GM19328 (cell line): ENCODE measurements at regions not wholly inside any gene's neighbourhood (a gene's known extent, or its start where the extent isn't known, plus 50 kb on each side); places are given as distances from the start of the nearest gene placed in this dataset.

Experiments
- ATAC-seq: cut with Tn5 transposase; IDR thresholded peaks from one replicate; pipeline ENCODE4 v1.9.1; 2021; ENCODE audit warnings: mild to moderate bottlenecking, moderate library complexity; ENCODE audit not compliant: unreplicated experiment

DNA sequence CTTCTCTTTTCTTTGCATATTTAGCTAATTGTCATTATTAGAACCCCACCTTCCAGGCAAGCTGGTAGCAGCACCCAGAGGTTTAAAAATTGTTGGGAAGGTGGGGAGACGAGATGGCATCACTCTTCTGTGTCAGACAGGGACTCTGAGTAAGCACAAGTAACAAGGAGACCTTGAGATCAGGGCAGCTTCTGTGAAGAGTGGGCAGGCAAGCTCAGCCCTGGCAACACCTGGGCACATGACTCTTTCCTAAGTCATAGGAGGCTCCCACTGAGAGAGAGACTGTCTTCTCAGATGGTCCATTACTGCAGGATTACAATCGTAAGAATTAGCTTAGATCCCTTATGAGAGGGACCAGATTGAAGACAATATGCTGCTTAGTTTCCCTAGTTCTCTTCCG is 183.5 kb downstream of the BRINP2 start:
- no peak for ATAC-seq

DNA sequence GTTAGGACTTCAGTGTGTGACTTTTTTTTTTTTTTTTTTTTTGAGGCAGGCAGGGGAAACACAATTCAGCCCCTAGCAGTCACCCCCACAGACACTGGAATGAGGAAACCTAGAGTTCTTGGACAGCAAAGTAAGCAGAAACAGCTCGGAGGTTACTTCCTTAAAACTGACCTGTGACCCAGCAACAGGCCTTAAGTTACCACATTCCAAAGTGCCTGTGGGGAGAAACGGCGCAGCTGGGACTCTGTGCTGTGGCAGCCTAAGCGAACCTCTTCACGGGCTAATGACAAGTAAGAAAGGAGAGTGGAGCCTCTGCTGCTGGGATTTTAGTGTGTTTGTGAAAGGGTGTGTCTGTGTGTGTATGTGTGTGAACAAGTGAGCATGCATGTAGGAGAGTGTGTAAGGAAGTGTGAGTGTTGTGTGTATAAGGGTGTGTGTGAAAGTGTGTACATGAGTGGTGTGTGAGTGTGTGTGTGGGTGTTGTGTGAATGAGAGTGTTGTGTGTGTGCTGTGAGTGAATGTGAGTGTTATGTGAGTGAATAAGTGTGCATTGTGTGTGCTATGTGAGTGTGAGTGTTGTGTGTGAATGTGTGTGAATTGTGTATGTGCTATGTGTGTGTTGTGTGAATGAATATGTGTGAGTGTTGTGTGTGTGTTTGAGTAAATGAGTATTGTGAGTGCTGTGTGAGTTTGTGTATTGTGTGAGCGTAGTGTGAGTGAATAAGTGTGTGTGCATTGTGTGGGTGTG is 180.8 kb downstream of the BRINP2 start:
- ATAC-seq, result no peak

DNA sequence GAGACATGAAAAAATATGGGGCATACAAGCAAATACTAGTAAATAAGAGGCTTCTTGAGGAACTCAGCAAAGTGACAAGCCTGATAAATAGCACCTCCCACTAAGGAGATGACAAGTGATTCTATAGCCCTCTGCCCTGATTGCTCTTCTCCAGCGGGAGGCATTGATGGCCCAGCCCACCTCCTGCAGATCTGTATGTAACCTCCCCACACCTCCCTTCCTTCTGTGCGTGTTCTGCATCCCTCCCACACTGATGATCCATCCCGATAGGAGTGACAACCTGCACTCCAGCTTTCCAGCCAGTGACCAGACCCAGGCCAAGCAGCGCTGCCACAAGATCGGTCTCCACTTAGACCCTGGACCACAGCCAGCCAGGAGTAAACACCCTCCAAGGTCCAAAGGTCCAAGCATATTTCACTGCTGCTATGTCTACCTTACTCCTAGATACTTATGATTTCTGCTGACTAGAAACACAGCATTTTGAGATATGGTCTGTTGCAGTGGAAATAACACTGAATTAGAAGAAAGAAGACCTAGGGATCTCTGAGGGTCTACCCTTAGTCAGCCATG is 176.1 kb downstream of the BRINP2 start:
- ATAC-seq, result no peak

DNA sequence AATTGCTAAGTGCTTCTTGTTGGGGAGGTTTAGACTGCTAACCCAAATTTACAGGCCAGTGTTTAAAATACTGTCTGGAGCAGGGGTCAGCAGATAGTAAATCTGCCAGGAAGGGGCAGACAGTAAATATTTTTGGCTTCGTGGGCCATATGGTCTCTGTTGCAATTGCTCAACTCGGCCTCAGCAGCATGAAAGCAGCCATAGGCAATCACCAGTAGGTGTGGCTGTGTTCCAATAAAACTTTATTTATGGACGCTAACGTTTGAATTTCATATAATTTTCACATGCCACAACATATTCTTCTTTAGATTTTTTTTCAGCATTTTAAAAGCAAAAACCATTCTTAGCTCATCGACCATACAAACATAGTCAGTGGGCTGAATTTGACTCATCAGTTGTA is 172.7 kb downstream of the BRINP2 start:
- no peak for ATAC-seq

DNA sequence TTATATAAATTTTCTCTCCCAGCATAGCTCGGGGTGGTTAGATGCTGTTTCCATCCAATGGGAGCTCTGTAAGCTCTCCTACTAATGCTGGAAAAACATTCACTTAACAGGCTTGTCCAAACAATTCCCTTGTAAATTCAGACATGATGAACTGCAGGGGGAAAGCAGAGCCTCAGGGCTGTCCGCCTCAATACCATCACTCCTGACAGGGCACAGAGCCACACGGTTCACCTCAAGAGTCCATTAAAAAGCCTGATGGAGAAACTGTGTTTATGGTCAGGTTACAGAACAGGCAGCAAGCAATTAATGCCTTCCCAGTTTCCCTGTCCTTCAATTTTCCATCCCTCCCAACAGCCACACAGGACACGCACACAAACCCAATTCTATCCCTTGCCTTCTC is 171.0 kb downstream of the BRINP2 start:
- no peak for ATAC-seq

DNA sequence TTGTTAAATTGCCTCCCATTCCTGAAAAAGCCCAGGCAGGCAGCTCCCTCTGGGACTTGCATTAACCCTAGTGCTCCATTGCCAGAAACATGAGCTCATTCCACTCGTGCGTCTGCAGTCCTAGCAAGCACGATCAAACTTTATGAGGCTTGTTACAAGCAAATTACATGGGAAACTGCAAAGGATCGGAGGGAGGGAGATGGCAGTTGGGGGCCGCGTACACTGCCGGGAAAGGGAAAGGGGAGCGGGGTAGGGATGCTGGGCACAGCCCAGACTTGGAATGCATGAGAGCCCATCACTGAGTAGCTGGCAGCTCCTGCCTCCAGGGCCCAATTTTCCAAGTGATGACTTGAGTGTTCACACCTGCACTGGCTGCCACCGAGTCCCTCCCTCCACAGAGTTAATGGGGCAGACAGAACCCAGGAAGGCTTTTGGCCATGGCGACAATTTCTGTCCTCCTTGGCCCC is 169.9 kb downstream of the BRINP2 start:
- no peak for ATAC-seq

DNA sequence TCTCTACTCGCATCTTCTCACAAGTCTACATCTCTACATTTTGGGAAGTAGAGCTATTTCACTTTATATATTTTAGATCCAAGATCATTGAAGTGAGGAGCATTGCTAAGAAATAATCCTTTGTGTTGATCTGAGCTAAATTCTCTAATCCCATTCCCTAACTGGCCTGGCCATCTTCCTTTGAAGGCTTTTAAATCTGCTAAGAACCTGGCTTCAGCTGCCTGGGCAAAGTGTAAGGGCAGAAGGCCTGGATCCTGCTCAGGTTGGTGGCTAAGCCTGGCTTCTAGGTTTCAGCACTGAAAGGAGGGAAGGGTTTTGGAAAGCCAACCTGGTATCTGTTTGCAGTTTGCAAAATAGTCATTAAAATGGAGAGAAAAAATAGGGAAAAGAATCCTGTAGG is 167.6 kb downstream of the BRINP2 start:
- no peak for ATAC-seq

DNA sequence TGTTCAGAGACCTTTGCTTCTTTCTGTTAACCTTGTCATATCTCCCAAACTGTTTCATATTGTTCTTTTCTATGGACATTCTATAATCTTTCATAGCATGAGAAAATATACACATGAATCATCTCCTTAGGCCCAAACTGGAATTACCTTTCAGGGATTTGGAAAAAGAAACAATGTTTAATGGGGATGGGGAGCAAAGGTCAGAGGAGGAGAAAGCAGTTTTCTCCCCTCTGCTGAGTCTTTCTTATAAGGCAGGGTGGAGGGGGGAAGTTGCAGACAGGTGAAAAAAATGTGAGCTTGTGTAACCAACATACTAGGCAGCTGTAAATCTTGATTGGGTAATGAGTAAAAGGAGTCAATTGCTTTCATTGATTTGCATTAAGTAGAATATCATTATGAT is 164.1 kb downstream of the BRINP2 start:
- no peak for ATAC-seq

DNA sequence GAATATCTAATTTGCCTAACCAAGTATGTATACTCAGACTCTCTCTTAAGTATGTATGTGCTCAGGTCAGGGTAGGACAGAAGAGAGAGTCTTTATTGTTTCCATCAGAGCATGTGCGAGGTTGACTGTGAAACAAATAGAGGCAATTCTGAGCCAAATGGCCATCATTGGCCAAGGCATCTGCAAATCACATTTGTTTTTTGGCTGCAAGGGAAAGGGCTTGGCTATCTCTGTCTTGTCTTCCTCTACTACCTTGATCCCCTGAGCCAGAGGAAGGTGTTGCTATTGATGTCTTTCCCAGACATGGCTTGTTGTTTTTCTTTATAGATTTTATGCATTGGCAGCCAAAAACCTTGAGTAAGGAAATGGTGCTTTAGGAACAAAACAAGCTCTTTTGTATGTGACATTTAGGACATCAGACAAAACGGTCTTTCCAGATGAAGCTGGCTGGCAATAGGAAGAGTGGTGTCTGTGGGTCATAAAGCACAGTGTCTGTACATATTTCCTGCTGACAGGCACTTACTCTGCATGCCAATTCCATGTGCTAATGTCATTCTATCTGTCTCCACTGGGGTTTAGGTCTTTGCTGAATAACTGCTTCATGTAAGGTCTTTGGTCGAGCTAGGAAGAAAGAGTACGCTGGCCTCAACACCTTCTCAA is 163.3 kb downstream of the BRINP2 start:
- no peak for ATAC-seq
